GM18870 (cell line): ENCODE measurements at regions not wholly inside any gene's neighbourhood (a gene's known extent, or its start where the extent isn't known, plus 50 kb on each side); places are given as distances from the start of the nearest gene placed in this dataset.

Experiments
- ATAC-seq: cut with Tn5 transposase; IDR thresholded peaks from one replicate; pipeline ENCODE4 v1.9.1; 2021; ENCODE audit warnings: moderate library complexity; ENCODE audit not compliant: unreplicated experiment

- ATAC-seq, result no peak
Observed at GRCh38 chr1:56357927-56358690, 221.3 kb downstream of the PLPP3 start.

GRCh38 chr1:56356376-56356990 lies 222.9 kb downstream of the PLPP3 start:
- no peak for ATAC-seq

- no peak for ATAC-seq
Observed at GRCh38 chr1:56355918-56356317, 223.4 kb downstream of the PLPP3 start.

GRCh38 chr1:56355422-56355821 lies 223.9 kb downstream of the PLPP3 start:
- ATAC-seq, result no peak

GRCh38 chr1:56345831-56346230 lies 233.5 kb downstream of the PLPP3 start:
- ATAC-seq, result no peak

- no peak for ATAC-seq
Observed at GRCh38 chr1:56340977-56341376, 238.4 kb downstream of the PLPP3 start.

GRCh38 chr1:56339786-56340465 lies 239.4 kb downstream of the PLPP3 start:
- ATAC-seq, result no peak

GRCh38 chr1:56339093-56339492 lies 240.3 kb downstream of the PLPP3 start:
- no peak for ATAC-seq

- no peak for ATAC-seq
Observed at GRCh38 chr1:56336982-56337381, 242.4 kb downstream of the PLPP3 start.

GRCh38 chr1:56335394-56335793 lies 244.0 kb downstream of the PLPP3 start:
- no peak for ATAC-seq

GRCh38 chr1:56334047-56334446 lies 245.3 kb downstream of the PLPP3 start:
- ATAC-seq, result no peak

- ATAC-seq, result no peak
Observed at GRCh38 chr1:56333461-56333860, 245.9 kb downstream of the PLPP3 start.

- ATAC-seq, result no peak
Observed at GRCh38 chr1:56331892-56332567, 247.3 kb downstream of the PLPP3 start.

- no peak for ATAC-seq
Observed at GRCh38 chr1:56331207-56331891, 248.0 kb downstream of the PLPP3 start.

GRCh38 chr1:56330391-56331026 lies 248.9 kb downstream of the PLPP3 start:
- ATAC-seq, result peak; percentile 97

- ATAC-seq, result no peak
Observed at GRCh38 chr1:56329970-56330369, 249.4 kb downstream of the PLPP3 start.

- no peak for ATAC-seq
Observed at GRCh38 chr1:56327195-56327594, 252.2 kb downstream of the PLPP3 start.

GRCh38 chr1:56326056-56326455 lies 253.3 kb downstream of the PLPP3 start:
- no peak for ATAC-seq

- ATAC-seq, result no peak
Observed at GRCh38 chr1:56324504-56324903, 254.9 kb downstream of the PLPP3 start.

- no peak for ATAC-seq
Observed at GRCh38 chr1:56322211-56322610, 257.2 kb downstream of the PLPP3 start.

GRCh38 chr1:56321150-56321490 lies 258.2 kb downstream of the PLPP3 start:
- no peak for ATAC-seq
